Activated T-helper 17 cell treated with anti-CD3 and anti-CD28 coated beads, Interleukin-2, amount 50 U/mL, for 72 hours (primary cell): ENCODE measurements at regions not wholly inside any gene's neighbourhood (a gene's known extent, or its start where the extent isn't known, plus 50 kb on each side); places are given as distances from the start of the nearest gene placed in this dataset.
"Not testable (repeated sequence)": the region's sequence is repeated elsewhere in the genome, so short reads cannot be mapped to it uniquely, and the experiment has no call there.

Source experiments
- ATAC-seq: fragments of 150-1000 bp; cut with Tn5 transposase; replicated peaks from 2 replicates; pipeline ENCODE4 v1.10.0; 2021; ENCODE audit warnings: mild to moderate bottlenecking, moderate library complexity
- H3K27ac Mint-ChIP-seq: one replicate; pipeline ENCODE4 v1.8.0; 2022; ENCODE audit warnings: mixed read lengths
- H3K27me3 Mint-ChIP-seq: one replicate; pipeline ENCODE4 v1.8.0; 2022; ENCODE audit warnings: mixed read lengths
- H3K36me3 Mint-ChIP-seq: one replicate; pipeline ENCODE4 v1.8.0; 2022; ENCODE audit warnings: low read depth, mild to moderate bottlenecking, mixed read lengths
- H3K4me1 Mint-ChIP-seq: one replicate; pipeline ENCODE4 v1.8.0; 2022; ENCODE audit warnings: mixed read lengths
- H3K4me3 Mint-ChIP-seq: one replicate; pipeline ENCODE4 v1.8.0; 2022; ENCODE audit warnings: mild to moderate bottlenecking, mixed read lengths
- H3K9me3 Mint-ChIP-seq: one replicate; pipeline ENCODE4 v1.8.0; 2022; ENCODE audit warnings: mixed read lengths

DNA sequence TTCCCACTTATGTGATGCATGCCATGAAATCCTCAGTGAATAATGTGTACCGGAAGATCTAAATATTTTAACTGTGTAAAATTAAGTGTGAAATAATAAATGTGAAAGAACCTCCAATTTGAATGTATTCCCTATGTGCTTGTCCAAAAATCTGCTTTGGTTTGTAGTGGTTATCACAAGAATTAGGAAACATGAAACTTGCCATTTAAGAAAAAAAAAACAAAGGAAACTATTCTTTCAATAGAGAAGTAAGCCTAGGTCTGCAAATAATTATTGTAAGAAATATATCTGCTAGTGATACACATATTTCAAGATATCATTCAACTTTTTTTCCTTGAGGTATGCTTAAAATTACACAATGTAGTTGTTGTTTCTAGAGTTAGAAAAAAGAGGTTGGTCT lies 500.4 kb downstream of the SLC6A15 start:
- no peak for ATAC-seq
- Mint-ChIP-seq H3K4me1 (no peaks in the 10 kb centered on the region), H3K9me3 (no peaks in the 10 kb centered on the region), H3K27me3 (no peaks in the 10 kb centered on the region), H3K36me3 (no peaks in the 10 kb centered on the region), H3K27ac (no peak overlapping the region), H3K4me3 (no peak overlapping the region)

GRCh38 chr12:84411031-84411430 lies 501.6 kb downstream of the SLC6A15 start:
- H3K27me3 Mint-ChIP-seq: no peaks in the 10 kb centered on the region
- H3K4me1 Mint-ChIP-seq: no peaks in the 10 kb centered on the region
- no peak overlapping the region for H3K27ac Mint-ChIP-seq
- ATAC-seq: no peak
- no peak overlapping the region for H3K4me3 Mint-ChIP-seq
- H3K36me3 Mint-ChIP-seq: no peaks in the 10 kb centered on the region
- H3K9me3 Mint-ChIP-seq: no peaks in the 10 kb centered on the region

GRCh38 chr12:84408936-84409335 lies 503.7 kb downstream of the SLC6A15 start:
- H3K36me3 Mint-ChIP-seq: no peaks in the 10 kb centered on the region
- H3K27me3 Mint-ChIP-seq: no peaks in the 10 kb centered on the region
- ATAC-seq: no peak
- peaks cover 3% of the 10 kb centered on the region for H3K9me3 Mint-ChIP-seq
- no peak overlapping the region for H3K4me3 Mint-ChIP-seq
- H3K4me1 Mint-ChIP-seq: no peaks in the 10 kb centered on the region
- H3K27ac Mint-ChIP-seq: no peak overlapping the region

- H3K4me1 Mint-ChIP-seq, H3K9me3 Mint-ChIP-seq, H3K27me3 Mint-ChIP-seq, H3K27ac Mint-ChIP-seq, H3K4me3 Mint-ChIP-seq, ATAC-seq, H3K36me3 Mint-ChIP-seq: not testable (repeated sequence)
These were observed 505.9 kb downstream of the SLC6A15 start for GRCh38 chr12:84406720-84407119.

- H3K9me3 Mint-ChIP-seq: no peaks in the 10 kb centered on the region
- ATAC-seq: no peak
- no peaks in the 10 kb centered on the region for H3K27me3 Mint-ChIP-seq
- H3K36me3 Mint-ChIP-seq: no peaks in the 10 kb centered on the region
- H3K27ac Mint-ChIP-seq: no peak overlapping the region
- H3K4me1 Mint-ChIP-seq: no peaks in the 10 kb centered on the region
- no peak overlapping the region for H3K4me3 Mint-ChIP-seq
These were observed 514.8 kb downstream of the SLC6A15 start for GRCh38 chr12:84397846-84398245.

DNA sequence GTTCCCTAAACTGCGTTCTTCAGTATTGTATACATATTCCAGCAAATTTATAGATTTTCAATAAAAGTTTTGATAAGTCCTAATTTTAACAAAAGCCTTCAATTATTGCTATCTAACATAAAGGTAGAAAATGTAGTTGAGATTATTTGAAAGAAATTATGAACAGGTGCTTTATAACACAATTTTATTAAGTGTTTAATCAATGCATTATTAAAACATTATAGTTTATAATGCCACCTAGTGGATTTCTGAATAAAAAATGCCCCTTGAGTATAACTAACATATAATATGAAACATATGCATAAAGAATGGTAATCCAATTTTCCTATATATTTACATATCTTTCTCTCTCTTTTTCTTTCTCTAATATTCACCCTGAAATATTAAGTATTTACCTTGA lies 515.3 kb downstream of the SLC6A15 start:
- H3K27me3 Mint-ChIP-seq: no peaks in the 10 kb centered on the region
- H3K4me1 Mint-ChIP-seq: no peaks in the 10 kb centered on the region
- H3K36me3 Mint-ChIP-seq: no peaks in the 10 kb centered on the region
- no peak for ATAC-seq
- no peak overlapping the region for H3K27ac Mint-ChIP-seq
- H3K4me3 Mint-ChIP-seq: no peak overlapping the region
- no peaks in the 10 kb centered on the region for H3K9me3 Mint-ChIP-seq

DNA sequence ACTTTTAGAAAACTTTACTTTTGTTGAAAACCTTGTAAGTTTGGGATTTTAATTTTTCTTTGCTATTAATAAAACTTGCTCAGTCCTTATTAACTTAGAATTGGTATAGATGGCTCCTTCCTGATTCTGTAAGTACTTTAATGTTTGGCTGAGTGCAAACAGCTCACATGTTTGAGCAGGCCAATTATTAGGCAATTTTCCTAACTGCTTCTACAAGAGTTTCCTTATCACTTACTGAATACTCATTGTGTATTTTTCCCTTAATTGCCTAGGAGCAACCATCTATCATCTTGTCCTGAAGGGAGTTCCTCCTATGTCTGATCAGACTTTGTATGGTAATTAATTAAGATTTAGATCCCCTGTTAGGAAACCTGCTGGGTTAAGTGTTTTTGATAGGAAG lies 521.4 kb downstream of the SLC6A15 start:
- not testable (repeated sequence) for H3K4me3 Mint-ChIP-seq, ATAC-seq, H3K36me3 Mint-ChIP-seq, H3K4me1 Mint-ChIP-seq, H3K27ac Mint-ChIP-seq, H3K27me3 Mint-ChIP-seq, H3K9me3 Mint-ChIP-seq

- Mint-ChIP-seq H3K9me3 (peaks cover 9% of the 10 kb centered on the region), H3K4me3 (no peak overlapping the region), H3K4me1 (no peaks in the 10 kb centered on the region), H3K36me3 (no peaks in the 10 kb centered on the region), H3K27ac (no peak overlapping the region), H3K27me3 (no peaks in the 10 kb centered on the region)
- ATAC-seq: no peak
These were observed 528.2 kb downstream of the SLC6A15 start for GRCh38 chr12:84384384-84384783.

- H3K9me3 Mint-ChIP-seq, H3K4me1 Mint-ChIP-seq, H3K36me3 Mint-ChIP-seq, ATAC-seq, H3K27ac Mint-ChIP-seq, H3K4me3 Mint-ChIP-seq, H3K27me3 Mint-ChIP-seq: not testable (repeated sequence)
These were observed 530.1 kb downstream of the SLC6A15 start for GRCh38 chr12:84382486-84382885.

DNA sequence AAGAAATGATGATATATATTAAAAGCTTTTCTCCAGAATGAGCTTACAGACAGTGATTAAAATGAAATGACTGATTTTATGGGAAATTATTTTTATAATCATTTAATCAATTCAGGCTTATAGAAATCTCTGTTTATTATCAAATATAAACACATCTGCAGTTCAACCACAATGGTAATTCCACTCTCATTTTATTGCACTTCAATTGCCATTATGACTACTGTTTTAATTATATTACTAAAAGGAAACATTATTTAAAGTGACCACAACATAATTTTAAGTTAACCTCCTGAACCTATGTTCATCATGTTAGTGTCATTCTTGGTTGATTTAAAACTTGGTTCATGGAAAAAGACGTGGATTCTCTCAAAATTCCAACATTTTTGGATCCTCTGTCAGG lies 536.3 kb downstream of the SLC6A15 start:
- Mint-ChIP-seq H3K27ac (no peak overlapping the region), H3K36me3 (no peaks in the 10 kb centered on the region), H3K9me3 (peaks cover 7% of the 10 kb centered on the region), H3K27me3 (no peaks in the 10 kb centered on the region), H3K4me1 (no peaks in the 10 kb centered on the region), H3K4me3 (no peak overlapping the region)
- no peak for ATAC-seq

- no peak overlapping the region for H3K27ac Mint-ChIP-seq
- peaks cover 7% of the 10 kb centered on the region for H3K9me3 Mint-ChIP-seq
These were observed 537.0 kb downstream of the SLC6A15 start for GRCh38 chr12:84375449-84376170.

GRCh38 chr12:84362552-84362897 lies 550.1 kb downstream of the SLC6A15 start:
- Mint-ChIP-seq H3K9me3 (no peaks in the 10 kb centered on the region), H3K36me3 (no peaks in the 10 kb centered on the region), H3K27me3 (no peaks in the 10 kb centered on the region), H3K4me3 (no peak overlapping the region), H3K4me1 (no peaks in the 10 kb centered on the region), H3K27ac (no peak overlapping the region)
- ATAC-seq: no peak

More at GRCh38 chr12:84375449-84376170, 537.0 kb downstream of the SLC6A15 start:
- no peaks in the 10 kb centered on the region for H3K36me3 Mint-ChIP-seq
- H3K27me3 Mint-ChIP-seq: no peaks in the 10 kb centered on the region
- no peaks in the 10 kb centered on the region for H3K4me1 Mint-ChIP-seq
- H3K4me3 Mint-ChIP-seq: no peak overlapping the region
- no peak for ATAC-seq

DNA sequence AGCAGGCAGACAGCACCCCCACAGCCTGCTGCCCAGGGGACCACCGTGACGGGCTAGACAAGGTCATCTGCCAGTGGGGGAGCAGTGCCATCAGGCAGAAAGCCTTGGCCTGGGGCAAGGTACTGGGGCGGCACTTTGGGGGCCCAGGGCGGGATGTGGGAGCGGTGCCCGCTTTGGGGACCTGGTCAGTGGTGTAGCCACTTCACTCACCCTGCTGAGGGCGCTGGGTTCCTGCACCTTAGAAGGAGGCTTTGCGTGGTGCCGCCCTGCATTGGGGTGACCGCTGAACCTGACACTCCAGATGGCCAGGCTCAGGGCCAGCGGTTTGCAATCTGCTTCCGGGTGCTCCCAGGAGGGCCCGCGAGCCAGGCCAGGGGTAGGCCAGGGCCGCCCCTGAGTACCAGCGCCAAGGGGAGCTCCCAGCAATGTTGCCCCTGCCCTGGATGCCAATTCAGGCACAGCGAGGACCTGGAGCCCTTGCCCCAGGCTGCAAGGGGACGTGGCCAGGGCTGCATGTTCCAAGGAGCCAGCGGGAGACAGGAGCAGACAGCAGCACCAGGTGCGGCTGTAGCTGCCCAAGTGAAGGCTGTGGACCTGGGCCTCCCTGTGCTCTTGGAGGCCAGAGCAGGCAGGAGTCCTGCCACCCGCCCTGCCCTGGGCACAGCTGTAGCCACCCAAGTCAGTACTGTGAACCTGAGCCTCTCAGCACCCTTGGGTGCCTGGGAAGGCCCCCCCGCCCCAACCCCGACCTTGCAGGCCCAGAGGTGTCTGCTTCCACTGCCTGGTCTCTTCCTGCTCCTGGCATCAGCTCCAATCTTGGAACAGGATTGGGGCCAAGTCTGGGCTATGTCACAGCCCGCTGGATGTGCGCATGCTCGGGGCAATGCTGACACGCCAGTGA lies 550.7 kb downstream of the SLC6A15 start:
- no peaks in the 10 kb centered on the region for H3K4me1 Mint-ChIP-seq
- H3K27ac Mint-ChIP-seq: no peak overlapping the region
- no peaks in the 10 kb centered on the region for H3K27me3 Mint-ChIP-seq

GRCh38 chr12:84357314-84357713 lies 555.3 kb downstream of the SLC6A15 start:
- no peaks in the 10 kb centered on the region for H3K27me3 Mint-ChIP-seq
- ATAC-seq: no peak
- H3K27ac Mint-ChIP-seq: no peak overlapping the region
- no peaks in the 10 kb centered on the region for H3K9me3 Mint-ChIP-seq
- no peak overlapping the region for H3K4me3 Mint-ChIP-seq
- no peaks in the 10 kb centered on the region for H3K36me3 Mint-ChIP-seq
- H3K4me1 Mint-ChIP-seq: no peaks in the 10 kb centered on the region

More for the DNA sequence above, 550.7 kb downstream of the SLC6A15 start:
- Mint-ChIP-seq H3K36me3 (no peaks in the 10 kb centered on the region), H3K9me3 (no peaks in the 10 kb centered on the region), H3K4me3 (no peak overlapping the region)
- no peak for ATAC-seq

DNA sequence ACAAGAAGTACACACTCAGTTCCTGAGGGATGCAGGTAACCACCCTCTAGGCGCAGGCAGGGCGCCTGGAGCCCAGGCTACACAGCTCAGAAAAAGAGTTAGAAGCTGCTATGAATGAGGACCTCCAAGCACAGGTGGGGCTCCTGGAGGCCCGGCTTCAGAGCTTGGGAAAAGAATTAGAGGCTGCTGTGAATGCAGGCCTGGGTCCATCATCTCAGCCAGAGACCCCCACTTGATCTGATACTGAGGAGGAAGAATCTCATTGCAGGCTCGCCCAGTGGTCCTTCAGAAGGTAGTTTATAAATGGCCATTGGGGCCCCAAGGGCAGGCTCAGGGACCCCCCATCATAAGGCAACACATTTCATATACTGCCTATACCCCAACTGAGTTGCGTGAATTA lies 556.4 kb downstream of the SLC6A15 start:
- no peak overlapping the region for H3K27ac Mint-ChIP-seq
- ATAC-seq: no peak

More for the DNA sequence above, 556.4 kb downstream of the SLC6A15 start:
- H3K4me3 Mint-ChIP-seq: no peak overlapping the region
- H3K27me3 Mint-ChIP-seq: no peaks in the 10 kb centered on the region
- no peaks in the 10 kb centered on the region for H3K9me3 Mint-ChIP-seq
- no peaks in the 10 kb centered on the region for H3K4me1 Mint-ChIP-seq
- no peaks in the 10 kb centered on the region for H3K36me3 Mint-ChIP-seq
